ENCODE measurements at regions not wholly inside any gene's neighbourhood (a gene's known extent, or its start where the extent isn't known, plus 50 kb on each side); places are given as distances from the start of the nearest gene placed in this dataset.

- no peaks in the 10 kb centered on the region for H3K27me3 Mint-ChIP-seq (ENCODE audit: low read depth)
- no peak for DNase-seq (ENCODE audit: low spot score in 2 of 2, unreplicated experiment in 2 of 2)
- no peak for TF ChIP-seq CTCF (IDR thresholded peaks at IDR 0.05; ENCODE audit: unreplicated experiment)
- H3K36me3 Mint-ChIP-seq = no peaks in the 10 kb centered on the region
- H3K9me3 Mint-ChIP-seq = peaks cover 7% of the 10 kb centered on the region
- no peak overlapping the region for H3K4me3 Mint-ChIP-seq
- H3K27ac Mint-ChIP-seq = no peak overlapping the region
- H3K4me1 Mint-ChIP-seq = no peaks in the 10 kb centered on the region
Measured at GRCh38 chr13:75231235-75231634, 250.7 kb downstream of the TBC1D4 start.

- no peaks in the 10 kb centered on the region for H3K36me3 Mint-ChIP-seq
- H3K27ac Mint-ChIP-seq = no peak overlapping the region
- no peak for TF ChIP-seq CTCF (IDR thresholded peaks at IDR 0.05; ENCODE audit: unreplicated experiment)
- peaks cover 5% of the 10 kb centered on the region for H3K27me3 Mint-ChIP-seq (ENCODE audit: low read depth)
- H3K4me3 Mint-ChIP-seq = no peak overlapping the region
- DNase-seq (ENCODE audit: low spot score in 2 of 2, unreplicated experiment in 2 of 2) = no peak
- H3K4me1 Mint-ChIP-seq = no peaks in the 10 kb centered on the region
- H3K9me3 Mint-ChIP-seq = peaks cover 4% of the 10 kb centered on the region
Measured at GRCh38 chr13:75226733-75227435, 255.1 kb downstream of the TBC1D4 start.

GRCh38 chr13:75226092-75226491 is 255.9 kb downstream of the TBC1D4 start:
- no peak overlapping the region for H3K27ac Mint-ChIP-seq
- no peak overlapping the region for H3K4me3 Mint-ChIP-seq
- TF ChIP-seq CTCF (IDR thresholded peaks at IDR 0.05; ENCODE audit: unreplicated experiment) = no peak
- H3K36me3 Mint-ChIP-seq = no peaks in the 10 kb centered on the region
- H3K9me3 Mint-ChIP-seq = peaks cover 4% of the 10 kb centered on the region
- peaks cover 8% of the 10 kb centered on the region for H3K27me3 Mint-ChIP-seq (ENCODE audit: low read depth)
- no peaks in the 10 kb centered on the region for H3K4me1 Mint-ChIP-seq
- DNase-seq (ENCODE audit: low spot score in 2 of 2, unreplicated experiment in 2 of 2) = no peak

- Mint-ChIP-seq H3K9me3 (peaks cover 4% of the 10 kb centered on the region), H3K27ac (no peak overlapping the region), H3K36me3 (no peaks in the 10 kb centered on the region), H3K27me3 (ENCODE audit: low read depth) (peaks cover 14% of the 10 kb centered on the region), H3K4me1 (no peaks in the 10 kb centered on the region), H3K4me3 (no peak overlapping the region)
- DNase-seq (ENCODE audit: low spot score in 2 of 2, unreplicated experiment in 2 of 2) = no peak
- no peak for TF ChIP-seq CTCF (IDR thresholded peaks at IDR 0.05; ENCODE audit: unreplicated experiment)
Measured at GRCh38 chr13:75225288-75226032, 256.5 kb downstream of the TBC1D4 start.

- Mint-ChIP-seq H3K36me3 (no peaks in the 10 kb centered on the region), H3K27ac (no peak overlapping the region), H3K9me3 (peaks cover 4% of the 10 kb centered on the region), H3K27me3 (ENCODE audit: low read depth) (peaks cover 19% of the 10 kb centered on the region), H3K4me1 (peaks cover 6% of the 10 kb centered on the region), H3K4me3 (no peak overlapping the region)
- no peak for DNase-seq (ENCODE audit: low spot score in 2 of 2, unreplicated experiment in 2 of 2)
- no peak for TF ChIP-seq CTCF (IDR thresholded peaks at IDR 0.05; ENCODE audit: unreplicated experiment)
Measured at GRCh38 chr13:75224053-75224742, 257.8 kb downstream of the TBC1D4 start.
